DMS114 treated with DMSO at 0.1 percent for 48 hours (cell line): ENCODE measurements at regions not wholly inside any gene's neighbourhood (a gene's known extent, or its start where the extent isn't known, plus 50 kb on each side); places are given as distances from the start of the nearest gene placed in this dataset.
"Not testable (repeated sequence)": the region's sequence is repeated elsewhere in the genome, so short reads cannot be mapped to it uniquely, and the experiment has no call there.

Experiments
- DNase-seq: peaks from one replicate; lab custom pipeline; 2025; ENCODE audit not compliant: unreplicated experiment; lab: John Stamatoyannopoulos, UW

- no peak for DNase-seq
Measured at GRCh38 chr1:58257003-58257402, 289.5 kb downstream of the OMA1 start.

GRCh38 chr1:58256546-58256945 lies 290.0 kb downstream of the OMA1 start:
- no peak for DNase-seq

- no peak for DNase-seq
Measured at GRCh38 chr1:58256041-58256440, 290.5 kb downstream of the OMA1 start.

GRCh38 chr1:58255192-58255591 lies 291.3 kb downstream of the OMA1 start:
- no peak for DNase-seq

GRCh38 chr1:58251430-58252073 lies 295.0 kb downstream of the OMA1 start:
- no peak for DNase-seq

GRCh38 chr1:58250587-58250948 lies 296.0 kb downstream of the OMA1 start:
- no peak for DNase-seq

GRCh38 chr1:58249737-58250586 lies 296.6 kb downstream of the OMA1 start:
- peak; percentile 20 for DNase-seq

- DNase-seq, result no peak
Measured at GRCh38 chr1:58249388-58249736, 297.2 kb downstream of the OMA1 start.

GRCh38 chr1:58248791-58249190 lies 297.7 kb downstream of the OMA1 start:
- no peak for DNase-seq

- no peak for DNase-seq
Measured at GRCh38 chr1:58248072-58248471, 298.5 kb downstream of the OMA1 start.

GRCh38 chr1:58246549-58246948 lies 300.0 kb downstream of the OMA1 start:
- no peak for DNase-seq

- DNase-seq, result no peak
Measured at GRCh38 chr1:58244872-58245271, 301.7 kb downstream of the OMA1 start.

GRCh38 chr1:58238846-58239245 lies 307.7 kb downstream of the OMA1 start:
- no peak for DNase-seq

GRCh38 chr1:58233729-58234128 lies 312.8 kb downstream of the OMA1 start:
- no peak for DNase-seq

GRCh38 chr1:58231204-58231603 lies 315.3 kb downstream of the OMA1 start:
- DNase-seq, result no peak

- DNase-seq, result no peak
Measured at GRCh38 chr1:58227604-58228003, 318.9 kb downstream of the OMA1 start.

GRCh38 chr1:58223522-58223921 lies 323.0 kb downstream of the OMA1 start:
- DNase-seq, result no peak

GRCh38 chr1:58220836-58221472 lies 325.6 kb downstream of the OMA1 start:
- no peak for DNase-seq

GRCh38 chr1:58216169-58216568 lies 330.4 kb downstream of the OMA1 start:
- DNase-seq, result not testable (repeated sequence)

GRCh38 chr1:58214674-58215073 lies 331.9 kb downstream of the OMA1 start:
- DNase-seq, result no peak

GRCh38 chr1:58211869-58212268 lies 334.7 kb downstream of the OMA1 start:
- DNase-seq, result no peak

GRCh38 chr1:58209575-58209974 lies 337.0 kb downstream of the OMA1 start:
- no peak for DNase-seq
